GM21526 (cell line): ENCODE measurements at regions not wholly inside any gene's neighbourhood (a gene's known extent, or its start where the extent isn't known, plus 50 kb on each side); places are given as distances from the start of the nearest gene placed in this dataset.

Experiments used
- ATAC-seq: cut with Tn5 transposase; IDR thresholded peaks from one replicate; pipeline ENCODE4 v1.9.1; 2021; ENCODE audit warnings: moderate library complexity; ENCODE audit not compliant: unreplicated experiment, low FRiP score

GRCh38 chr5:155282503-155283107 is 269.1 kb downstream of the KIF4B start:
- no peak for ATAC-seq

DNA sequence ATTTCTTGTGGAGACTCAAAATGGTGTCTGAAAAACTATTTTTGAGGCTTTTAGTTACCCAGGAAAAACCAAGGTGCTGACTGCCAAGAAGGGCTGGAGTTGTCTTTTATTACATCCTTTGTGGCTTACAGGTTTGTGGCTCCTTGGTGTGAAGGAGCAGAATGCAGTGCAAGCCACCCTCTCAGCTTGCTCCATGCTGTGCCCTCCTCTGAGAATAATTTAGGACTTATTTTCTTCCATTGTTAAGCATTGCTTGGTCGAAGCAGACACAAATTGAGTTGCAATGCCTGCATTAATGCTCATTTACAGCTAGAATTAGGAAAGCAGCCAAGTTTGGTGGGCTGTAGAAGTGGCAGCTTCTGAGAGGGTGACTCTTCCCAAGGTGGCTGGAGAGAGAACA is 272.2 kb downstream of the KIF4B start:
- ATAC-seq = no peak

GRCh38 chr5:155290937-155291336 is 277.4 kb downstream of the KIF4B start:
- no peak for ATAC-seq

DNA sequence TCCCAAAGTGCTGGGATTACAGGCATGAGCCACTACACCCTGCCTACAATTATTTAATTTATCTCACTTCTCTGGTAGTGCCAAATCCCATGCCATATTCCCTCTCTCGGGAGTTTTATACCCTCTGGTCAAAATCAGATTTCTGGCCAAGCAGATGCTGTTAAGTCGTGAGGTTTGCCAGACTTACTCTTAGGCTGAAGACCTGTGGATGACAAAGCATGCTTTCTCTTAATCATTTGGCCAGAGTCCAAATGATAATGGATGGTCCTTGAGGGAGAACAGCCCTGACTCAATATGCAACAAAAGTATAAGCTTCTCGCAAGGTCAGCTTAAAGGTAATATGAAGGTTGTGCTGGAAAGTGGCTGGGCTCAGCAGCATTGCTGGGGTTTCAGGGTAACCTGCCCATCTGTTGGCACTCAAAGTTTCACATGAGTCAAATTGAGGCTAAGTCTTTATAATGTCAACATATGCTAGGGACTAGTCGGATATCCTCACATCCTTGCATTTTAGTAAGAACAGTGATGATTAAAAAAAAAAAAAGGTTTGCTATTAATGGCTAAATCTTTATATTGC is 280.1 kb downstream of the KIF4B start:
- ATAC-seq = no peak

DNA sequence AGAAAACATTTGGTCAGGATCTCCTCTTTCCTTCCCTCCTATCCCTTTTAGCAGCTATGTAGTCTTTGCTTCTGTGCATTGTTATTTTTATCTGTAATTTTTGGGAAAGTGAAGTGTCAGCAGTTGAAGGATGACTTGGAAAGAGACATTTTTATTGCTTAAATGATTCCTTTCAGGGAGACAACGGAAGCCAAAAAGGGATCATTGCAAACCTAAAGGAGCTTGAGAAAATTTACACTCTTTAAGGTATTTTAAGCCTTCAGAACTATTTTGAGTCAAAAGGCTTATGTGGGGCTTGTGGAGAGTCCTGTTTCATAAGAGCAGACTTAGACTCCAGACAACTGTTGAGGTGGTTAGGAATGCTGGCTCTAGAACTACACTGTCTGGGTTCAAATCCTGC is 281.6 kb downstream of the KIF4B start:
- no peak for ATAC-seq

DNA sequence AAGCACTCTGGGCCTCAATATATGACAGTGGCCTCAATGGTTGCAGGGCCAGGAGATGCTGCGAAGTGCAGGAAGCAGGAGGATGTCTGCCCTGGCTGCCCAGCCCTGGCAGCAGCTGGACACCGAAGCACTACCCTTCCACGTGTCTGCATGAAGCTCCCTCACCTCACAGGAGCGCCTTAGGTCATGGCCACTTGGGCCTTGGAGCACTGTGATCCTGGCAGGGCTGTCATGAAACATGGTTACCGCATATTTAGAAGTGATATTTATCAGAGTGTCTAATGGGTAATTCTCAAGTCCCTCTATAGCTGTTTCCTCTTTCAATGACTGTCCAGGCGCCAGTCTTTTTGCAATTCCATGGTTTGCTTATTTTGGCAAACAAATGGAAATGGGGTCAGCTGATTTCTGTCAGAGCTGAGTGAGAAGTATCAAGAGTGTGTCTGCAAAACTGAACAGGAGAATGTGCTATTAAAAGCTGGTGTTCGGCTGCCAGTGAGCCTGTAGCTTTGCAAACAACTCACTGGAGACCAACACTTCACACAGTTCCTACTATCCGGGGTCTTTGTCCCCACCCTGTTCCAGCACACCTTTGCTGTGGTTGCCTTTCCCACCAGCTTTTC is 285.9 kb downstream of the KIF4B start:
- ATAC-seq = no peak

DNA sequence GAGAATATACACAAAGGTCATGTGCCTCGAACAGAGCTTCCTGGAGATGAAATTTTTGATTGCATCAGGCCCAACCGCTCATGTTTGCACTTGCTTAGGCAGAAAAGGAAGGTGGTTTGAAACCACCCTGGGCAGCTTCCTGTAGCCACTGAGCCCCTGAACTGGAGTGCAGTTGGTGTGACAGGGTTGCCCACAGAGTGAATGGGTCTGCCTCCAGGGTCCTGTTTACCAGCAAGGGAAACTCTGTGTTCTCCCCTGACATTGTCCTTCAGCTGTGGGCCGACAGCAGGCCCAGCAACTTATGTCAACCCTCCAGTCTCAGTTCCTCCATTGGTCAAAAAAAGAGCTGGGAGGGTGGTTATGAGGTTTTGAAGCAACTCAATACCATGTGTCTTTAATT is 289.6 kb downstream of the KIF4B start:
- no peak for ATAC-seq

DNA sequence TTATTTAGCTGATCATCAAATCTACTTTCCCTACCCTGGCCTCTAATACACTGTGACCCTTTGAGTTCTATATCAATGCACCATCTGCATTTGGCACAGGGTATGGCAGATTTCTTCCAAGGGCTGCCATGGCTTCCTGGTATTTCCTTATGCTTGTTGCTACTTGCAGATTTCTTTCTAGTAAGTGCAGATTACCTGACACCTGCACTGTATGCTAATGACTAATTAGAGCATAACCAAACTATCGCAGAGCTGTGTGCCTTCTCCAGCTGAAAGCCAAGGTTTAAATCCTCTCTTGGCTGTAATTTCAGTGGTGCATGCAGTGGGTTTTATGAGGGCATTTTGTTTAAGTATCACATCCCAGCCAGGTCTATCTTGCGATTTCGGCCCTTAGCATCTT is 293.7 kb downstream of the KIF4B start:
- no peak for ATAC-seq

- ATAC-seq = no peak
Measured at GRCh38 chr5:155308289-155308688, 294.7 kb downstream of the KIF4B start.

DNA sequence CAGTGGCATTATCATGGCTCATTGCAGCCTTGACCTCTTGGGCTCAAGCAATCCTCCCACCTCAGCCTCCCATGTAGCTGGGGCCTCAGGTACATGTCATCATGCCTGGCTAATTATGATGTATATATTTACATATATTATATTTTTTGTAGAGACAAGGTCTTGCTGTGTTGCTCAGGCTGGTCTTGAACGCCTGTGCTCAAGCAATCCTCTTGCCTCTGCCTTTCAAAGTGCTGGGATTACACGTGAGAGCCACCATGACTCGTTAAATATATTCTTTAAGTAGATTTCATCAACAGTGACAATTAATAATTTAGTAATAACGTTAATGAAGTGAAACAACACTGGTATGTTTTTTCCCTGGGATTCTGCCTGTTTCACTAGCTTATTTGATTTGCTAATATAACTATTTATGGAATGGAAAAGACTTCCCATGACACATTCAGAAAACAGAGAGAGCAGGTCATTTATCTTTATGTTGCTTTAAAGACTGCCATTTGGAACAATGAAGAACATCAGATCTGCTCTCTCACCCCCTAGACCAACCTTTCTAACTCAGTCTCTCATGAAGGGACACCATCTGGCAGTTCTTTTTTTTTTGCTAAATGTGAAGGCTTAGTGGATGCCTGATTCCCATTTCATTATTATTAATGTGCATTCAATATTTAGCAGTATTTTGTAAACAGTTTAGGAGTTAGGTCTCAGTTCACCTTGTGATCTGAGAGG is 295.6 kb downstream of the KIF4B start:
- ATAC-seq = no peak

- no peak for ATAC-seq
Measured at GRCh38 chr5:155311721-155312120, 298.2 kb downstream of the KIF4B start.

- ATAC-seq = no peak
Measured at GRCh38 chr5:155313518-155313917, 300.0 kb downstream of the KIF4B start.

DNA sequence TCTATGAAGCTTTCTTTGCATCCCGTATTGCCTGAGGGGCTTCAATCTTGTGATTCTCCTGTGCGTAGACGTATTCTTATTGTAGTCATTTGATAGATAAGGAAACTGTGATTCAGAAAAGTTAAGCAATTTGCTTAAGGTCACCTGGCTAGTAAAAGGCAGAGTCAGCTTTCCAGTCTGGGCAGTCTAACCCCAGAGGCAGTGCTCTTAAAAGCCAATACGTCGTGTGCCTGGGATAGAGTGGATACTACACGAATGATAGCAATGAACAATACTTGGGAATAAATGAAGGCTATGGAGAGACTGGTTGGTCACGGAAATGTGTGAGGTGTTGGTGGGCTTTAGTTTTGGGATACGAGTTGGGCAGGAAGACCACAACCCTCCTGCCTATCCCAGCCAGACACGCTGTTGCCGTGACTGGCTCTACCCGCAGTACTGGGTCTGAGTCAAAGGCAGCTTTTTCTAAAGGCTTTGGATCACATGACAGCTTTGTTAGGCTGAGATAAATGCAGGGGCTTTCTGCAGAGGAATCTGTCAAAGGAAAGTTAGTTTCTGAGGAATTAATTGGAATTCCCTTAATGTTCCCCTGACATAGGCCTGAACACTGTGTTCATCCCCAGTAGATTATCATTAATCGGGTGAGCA is 302.6 kb downstream of the KIF4B start:
- ATAC-seq = no peak

- peak; percentile 89 for ATAC-seq
Measured at GRCh38 chr5:155332618-155333017, 319.1 kb downstream of the KIF4B start.

- no peak for ATAC-seq
Measured at GRCh38 chr5:155342956-155343355, 329.4 kb downstream of the KIF4B start.

- ATAC-seq = no peak
Measured at GRCh38 chr5:155343468-155343867, 329.9 kb downstream of the KIF4B start.

DNA sequence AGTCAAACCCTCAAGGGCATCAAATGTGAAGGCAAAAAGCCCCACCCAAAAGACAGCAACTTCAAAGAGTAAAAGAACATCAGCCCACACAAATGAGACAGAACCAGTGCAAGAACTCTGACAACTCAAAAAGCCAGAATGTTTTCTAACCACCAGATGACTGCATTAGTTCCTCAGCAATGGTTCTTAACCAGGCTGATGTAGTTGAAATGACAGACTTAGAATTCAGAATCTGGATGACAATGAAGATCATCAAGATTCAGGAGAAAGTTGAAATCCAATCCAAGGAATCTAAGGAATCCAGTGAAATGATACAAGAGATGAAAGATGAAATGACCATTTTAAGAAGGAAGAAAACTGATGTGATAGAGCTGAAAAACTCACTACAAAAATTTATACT is 339.7 kb downstream of the KIF4B start:
- no peak for ATAC-seq

- no peak for ATAC-seq
Measured at GRCh38 chr5:155366096-155366495, 352.5 kb downstream of the KIF4B start.

DNA sequence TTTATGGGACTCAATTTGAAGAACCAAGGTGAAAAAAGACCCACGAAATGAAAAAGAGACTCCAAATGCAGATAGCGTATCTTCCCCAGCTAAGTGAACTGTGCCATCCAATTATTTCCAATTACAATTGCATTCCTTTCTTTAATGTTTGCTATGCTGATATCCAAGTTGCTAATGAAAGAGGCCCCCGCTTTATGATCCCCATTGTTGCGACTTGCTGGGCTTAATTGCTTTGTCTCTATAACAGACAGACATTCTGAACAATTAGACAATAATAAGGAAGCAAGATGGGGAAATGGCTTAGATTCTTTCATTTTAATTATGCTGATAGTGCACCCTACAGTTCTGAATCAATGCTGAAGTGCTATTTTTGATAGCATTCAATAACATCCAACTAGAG is 354.3 kb downstream of the KIF4B start:
- ATAC-seq = no peak

GRCh38 chr5:155368490-155368889 is 354.9 kb downstream of the KIF4B start:
- ATAC-seq = no peak

GRCh38 chr5:155380480-155380879 is 366.9 kb downstream of the KIF4B start:
- no peak for ATAC-seq
